ENCODE measurements at regions not wholly inside any gene's neighbourhood (a gene's known extent, or its start where the extent isn't known, plus 50 kb on each side); places are given as distances from the start of the nearest gene placed in this dataset.

- TF ChIP-seq POLR2A (IDR thresholded peaks at IDR 0.05), result no peak
- TF ChIP-seq CTCF (IDR thresholded peaks at IDR 0.05), result no peak
- no peak for TF ChIP-seq POLR2AphosphoS5 (IDR thresholded peaks at IDR 0.05)
Measured at GRCh38 chr2:187847245-187848208, 293.3 kb upstream of the TFPI start.
